Naive thymus-derived CD4-positive, alpha-beta T cell (primary cell): ENCODE measurements at regions not wholly inside any gene's neighbourhood (a gene's known extent, or its start where the extent isn't known, plus 50 kb on each side); places are given as distances from the start of the nearest gene placed in this dataset.

Experiments used
- ATAC-seq: fragments of 150-1000 bp; cut with Tn5 transposase; 2 replicates; pipeline ENCODE4 v1.10.0; 2021; ENCODE audit warnings: mild to moderate bottlenecking, moderate library complexity
- CTCF ChIA-PET: fragments of 350-600 bp; sonication (Branson Sonifier 250); formaldehyde crosslinking; loops from one replicate; lab custom pipeline; 2021; ENCODE audit warnings: antibody characterized with exemption; lab: Charles Lee
- POLR2A ChIA-PET: fragments of 350-600 bp; sonication (Branson Sonifier 250); formaldehyde crosslinking; loops from one replicate; lab custom pipeline; 2021; ENCODE audit warnings: antibody characterized with exemption, inconsistent platforms; lab: Charles Lee
- DNase-seq, 9 donors: peaks; one replicate each; pipeline versions ENCODE4 v3.0.0 to v3.0.0-alpha.2; 2020 to 2022; ENCODE audit warnings: mixed read lengths in 1 of 9
- H3K27ac ChIP-seq: one replicate; pipeline ENCODE4 v1.7.0; 2013; ENCODE audit warnings: mild to moderate bottlenecking, low read depth, low read length, moderate library complexity
- H3K27me3 ChIP-seq, 2 donors: one replicate each; pipeline ENCODE4 v1.7.0; 2013; ENCODE audit warnings: low read length in 2 of 2, mild to moderate bottlenecking in 2 of 2, moderate library complexity in 2 of 2; ENCODE audit not compliant: control insufficient read depth in 2 of 2, insufficient read depth in 2 of 2
- H3K36me3 ChIP-seq, 3 experiments: 1 replicate in 2 of 3; 2 replicates in 1 of 3; pipeline ENCODE4 v1.7.0; 2013; ENCODE audit warnings: low read length in 3 of 3, mild to moderate bottlenecking in 3 of 3, moderate library complexity in 1 of 3; ENCODE audit not compliant: insufficient read depth in 3 of 3, control insufficient read depth in 2 of 3
- H3K4me1 ChIP-seq, 2 donors: one replicate each; pipeline ENCODE4 v1.7.0; 2013; ENCODE audit warnings: low read length in 2 of 2, mild to moderate bottlenecking in 2 of 2, moderate library complexity in 1 of 2; ENCODE audit not compliant: control insufficient read depth in 2 of 2, insufficient read depth in 2 of 2
- H3K4me3 ChIP-seq: 2 replicates; pipeline ENCODE4 v1.7.0; 2013; ENCODE audit warnings: mild to moderate bottlenecking, low read length
- H3K9me3 ChIP-seq, 3 experiments: 1 replicate in 2 of 3; 2 replicates in 1 of 3; pipeline ENCODE4 v1.7.0; 2013; ENCODE audit warnings: low read length in 3 of 3; ENCODE audit not compliant: control insufficient read depth in 2 of 3
- H3K27ac Mint-ChIP-seq, 9 donors: one replicate each; pipeline ENCODE4 v1.8.0; 2020 to 2022; ENCODE audit warnings: mixed read lengths in 9 of 9, mild to moderate bottlenecking in 8 of 9, moderate library complexity in 5 of 9, inconsistent platforms in 2 of 9
- H3K27me3 Mint-ChIP-seq, 5 donors: one replicate each; pipeline ENCODE4 v1.8.0; 2021 to 2022; ENCODE audit warnings: mixed read lengths in 5 of 5, mild to moderate bottlenecking in 1 of 5
- H3K36me3 Mint-ChIP-seq, 5 donors: one replicate each; pipeline ENCODE4 v1.8.0; 2020 to 2022; ENCODE audit warnings: mixed read lengths in 5 of 5, mild to moderate bottlenecking in 3 of 5, inconsistent platforms in 1 of 5
- H3K4me1 Mint-ChIP-seq, 7 donors: one replicate each; pipeline ENCODE4 v1.8.0; 2020 to 2022; ENCODE audit warnings: mixed read lengths in 7 of 7, mild to moderate bottlenecking in 3 of 7, inconsistent platforms in 1 of 7
- H3K4me3 Mint-ChIP-seq, 10 donors: one replicate each; pipeline ENCODE4 v1.8.0; 2020 to 2022; ENCODE audit warnings: mild to moderate bottlenecking in 10 of 10, mixed read lengths in 10 of 10, moderate library complexity in 6 of 10, inconsistent platforms in 2 of 10
- H3K9me3 Mint-ChIP-seq, 11 donors: one replicate each; pipeline ENCODE4 v1.8.0; 2020 to 2022; ENCODE audit warnings: mixed read lengths in 11 of 11, mild to moderate bottlenecking in 4 of 11, inconsistent platforms in 1 of 11, moderate library complexity in 1 of 11
- intact Hi-C, 2 donors: fragments of 100-400 bp; cut with micrococcal nuclease; formaldehyde crosslinking; loops; one replicate each; pipeline ENCODE4 v1.15.1; 2023

GRCh38 chr22:33111491-33111890 lies 53.3 kb upstream of the SYN3 start:
- POLR2A ChIA-PET = no interaction called here
- intact Hi-C loops = no loop called here
- no peak overlapping the region for H3K27ac ChIP-seq
- no peaks in the 10 kb centered on the region for H3K36me3 Mint-ChIP-seq
- no peak overlapping the region for H3K4me3 Mint-ChIP-seq
- CTCF ChIA-PET = no interaction called here
- H3K9me3 ChIP-seq = no peaks in the 10 kb centered on the region
- no peaks in the 10 kb centered on the region for H3K4me1 ChIP-seq
- DNase-seq (no peak), ATAC-seq (no peak)
- H3K9me3 Mint-ChIP-seq = no peaks in the 10 kb centered on the region
- no peaks in the 10 kb centered on the region for H3K27me3 ChIP-seq
- H3K27me3 Mint-ChIP-seq = peaks cover 0 to 20% (median 0%) of the 10 kb centered on the region in 5 donors
- H3K27ac Mint-ChIP-seq = no peak overlapping the region
- no peaks in the 10 kb centered on the region for H3K4me1 Mint-ChIP-seq
- H3K4me3 ChIP-seq = no peak overlapping the region
- no peaks in the 10 kb centered on the region for H3K36me3 ChIP-seq

GRCh38 chr22:33110562-33111163 lies 52.5 kb upstream of the SYN3 start:
- Histone ChIP-seq H3K9me3 (no peaks in the 10 kb centered on the region), H3K27me3 (no peaks in the 10 kb centered on the region), H3K4me3 (no peak overlapping the region), H3K27ac (no peak overlapping the region), H3K36me3 (no peaks in the 10 kb centered on the region), H3K4me1 (no peaks in the 10 kb centered on the region)
- CTCF ChIA-PET = no interaction called here
- Mint-ChIP-seq H3K4me3 (no peak overlapping the region), H3K4me1 (no peaks in the 10 kb centered on the region), H3K27ac (no peak overlapping the region), H3K9me3 (no peaks in the 10 kb centered on the region), H3K36me3 (no peaks in the 10 kb centered on the region), H3K27me3 (peaks cover 0 to 20% (median 0%) of the 10 kb centered on the region in 5 donors)
- no peak for ATAC-seq
- POLR2A ChIA-PET = no interaction called here
- intact Hi-C loops = no loop called here
- no peak for DNase-seq

GRCh38 chr22:33109514-33110430 lies 51.6 kb upstream of the SYN3 start:
- intact Hi-C loops = no loop called here

DNA sequence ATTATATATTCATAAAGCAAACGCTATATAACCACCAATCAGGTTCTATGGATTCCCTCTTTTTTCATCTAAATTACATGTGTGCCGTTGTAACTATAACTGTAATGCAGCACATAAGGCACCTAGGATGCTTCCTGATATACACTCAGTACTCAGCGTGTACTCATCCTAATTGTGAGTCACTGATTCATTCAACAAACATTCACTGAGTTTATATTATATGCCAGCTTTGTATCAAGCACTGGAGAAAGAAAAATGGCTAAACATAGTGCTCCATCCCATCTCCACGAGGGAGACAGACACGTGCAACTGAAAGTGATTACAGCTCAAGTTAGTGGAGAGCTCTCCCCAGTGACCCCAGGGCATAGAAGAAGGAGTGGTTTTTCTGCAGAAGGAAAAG lies 49.9 kb upstream of the SYN3 start:
- H3K4me1 Mint-ChIP-seq = no peaks in the 10 kb centered on the region
- H3K4me3 Mint-ChIP-seq = no peak overlapping the region
- Histone ChIP-seq H3K27ac (no peak overlapping the region), H3K36me3 (no peaks in the 10 kb centered on the region), H3K27me3 (no peaks in the 10 kb centered on the region), H3K9me3 (no peaks in the 10 kb centered on the region), H3K4me3 (no peak overlapping the region), H3K4me1 (no peaks in the 10 kb centered on the region)
- no peak for DNase-seq
- ATAC-seq = no peak
- CTCF ChIA-PET = no interaction called here
- POLR2A ChIA-PET = no interaction called here
- intact Hi-C loops = no loop called here
- peaks cover 0 to 22% (median 6%) of the 10 kb centered on the region in 5 donors for H3K27me3 Mint-ChIP-seq
- H3K27ac Mint-ChIP-seq = no peak overlapping the region
- no peaks in the 10 kb centered on the region for H3K36me3 Mint-ChIP-seq
- H3K9me3 Mint-ChIP-seq = peaks cover 0 to 8% (median 0%) of the 10 kb centered on the region in 11 donors

More at GRCh38 chr22:33109514-33110430, 51.6 kb upstream of the SYN3 start:
- H3K4me1 Mint-ChIP-seq = no peaks in the 10 kb centered on the region
- H3K27ac ChIP-seq = no peak overlapping the region
- no peaks in the 10 kb centered on the region for H3K27me3 ChIP-seq
- no peaks in the 10 kb centered on the region for H3K4me1 ChIP-seq
- H3K36me3 ChIP-seq = no peaks in the 10 kb centered on the region
- no peak overlapping the region for H3K4me3 ChIP-seq
- CTCF ChIA-PET = no interaction called here
- POLR2A ChIA-PET = no interaction called here
- no peak overlapping the region for H3K27ac Mint-ChIP-seq
- no peaks in the 10 kb centered on the region for H3K9me3 ChIP-seq
- no peak for ATAC-seq
- H3K36me3 Mint-ChIP-seq = no peaks in the 10 kb centered on the region
- peaks cover 0 to 1% (median 0%) of the 10 kb centered on the region in 11 donors for H3K9me3 Mint-ChIP-seq
- H3K27me3 Mint-ChIP-seq = peaks cover 0 to 22% (median 5%) of the 10 kb centered on the region in 5 donors
- H3K4me3 Mint-ChIP-seq = no peak overlapping the region
- DNase-seq = no peak
